ENCODE measurements at regions not wholly inside any gene's neighbourhood (a gene's known extent, or its start where the extent isn't known, plus 50 kb on each side); places are given as distances from the start of the nearest gene placed in this dataset.

DNA sequence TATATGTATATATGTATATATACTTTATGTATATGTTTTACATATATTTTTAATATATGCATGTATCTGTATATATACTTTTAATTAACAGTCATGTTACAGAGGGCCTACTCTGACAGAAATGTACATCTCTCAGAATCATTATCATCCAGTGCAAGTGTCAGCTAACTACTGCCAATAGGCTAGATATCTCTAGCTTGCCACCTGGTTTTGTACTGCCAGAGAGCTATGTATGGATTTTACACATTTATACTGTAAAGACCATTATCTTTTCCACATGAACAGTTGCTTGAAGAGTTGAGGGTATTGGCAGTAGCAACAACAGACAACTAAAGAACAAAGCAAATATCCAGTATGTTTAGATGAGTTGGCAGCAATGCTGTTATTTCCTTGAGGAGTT lies 99.7 kb upstream of the VGLL3 start:
- Histone ChIP-seq H3K27ac (no peak overlapping the region), H3K4me1 (replicated peaks) (no peaks in the 10 kb centered on the region), H3K9me3 (no peaks in the 10 kb centered on the region), H3K27me3 (replicated peaks; ENCODE audit: insufficient read depth) (no peaks in the 10 kb centered on the region), H3K36me3 (no peaks in the 10 kb centered on the region), H3K4me3 (no peak overlapping the region)
- intact Hi-C loops (cut with DNase I): no loop called here
- DNase-seq (ENCODE audit: low spot score): no peak
- TF ChIP-seq POLR2AphosphoS5 (IDR thresholded peaks at IDR 0.05) (no peak), POLR2A (IDR thresholded peaks at IDR 0.05) (no peak)
- TF ChIP-seq, protein P1, sequence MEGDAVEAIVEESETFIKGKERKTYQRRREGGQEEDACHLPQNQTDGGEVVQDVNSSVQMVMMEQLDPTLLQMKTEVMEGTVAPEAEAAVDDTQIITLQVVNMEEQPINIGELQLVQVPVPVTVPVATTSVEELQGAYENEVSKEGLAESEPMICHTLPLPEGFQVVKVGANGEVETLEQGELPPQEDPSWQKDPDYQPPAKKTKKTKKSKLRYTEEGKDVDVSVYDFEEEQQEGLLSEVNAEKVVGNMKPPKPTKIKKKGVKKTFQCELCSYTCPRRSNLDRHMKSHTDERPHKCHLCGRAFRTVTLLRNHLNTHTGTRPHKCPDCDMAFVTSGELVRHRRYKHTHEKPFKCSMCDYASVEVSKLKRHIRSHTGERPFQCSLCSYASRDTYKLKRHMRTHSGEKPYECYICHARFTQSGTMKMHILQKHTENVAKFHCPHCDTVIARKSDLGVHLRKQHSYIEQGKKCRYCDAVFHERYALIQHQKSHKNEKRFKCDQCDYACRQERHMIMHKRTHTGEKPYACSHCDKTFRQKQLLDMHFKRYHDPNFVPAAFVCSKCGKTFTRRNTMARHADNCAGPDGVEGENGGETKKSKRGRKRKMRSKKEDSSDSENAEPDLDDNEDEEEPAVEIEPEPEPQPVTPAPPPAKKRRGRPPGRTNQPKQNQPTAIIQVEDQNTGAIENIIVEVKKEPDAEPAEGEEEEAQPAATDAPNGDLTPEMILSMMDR (IDR thresholded peaks at IDR 0.05): no peak

DNA sequence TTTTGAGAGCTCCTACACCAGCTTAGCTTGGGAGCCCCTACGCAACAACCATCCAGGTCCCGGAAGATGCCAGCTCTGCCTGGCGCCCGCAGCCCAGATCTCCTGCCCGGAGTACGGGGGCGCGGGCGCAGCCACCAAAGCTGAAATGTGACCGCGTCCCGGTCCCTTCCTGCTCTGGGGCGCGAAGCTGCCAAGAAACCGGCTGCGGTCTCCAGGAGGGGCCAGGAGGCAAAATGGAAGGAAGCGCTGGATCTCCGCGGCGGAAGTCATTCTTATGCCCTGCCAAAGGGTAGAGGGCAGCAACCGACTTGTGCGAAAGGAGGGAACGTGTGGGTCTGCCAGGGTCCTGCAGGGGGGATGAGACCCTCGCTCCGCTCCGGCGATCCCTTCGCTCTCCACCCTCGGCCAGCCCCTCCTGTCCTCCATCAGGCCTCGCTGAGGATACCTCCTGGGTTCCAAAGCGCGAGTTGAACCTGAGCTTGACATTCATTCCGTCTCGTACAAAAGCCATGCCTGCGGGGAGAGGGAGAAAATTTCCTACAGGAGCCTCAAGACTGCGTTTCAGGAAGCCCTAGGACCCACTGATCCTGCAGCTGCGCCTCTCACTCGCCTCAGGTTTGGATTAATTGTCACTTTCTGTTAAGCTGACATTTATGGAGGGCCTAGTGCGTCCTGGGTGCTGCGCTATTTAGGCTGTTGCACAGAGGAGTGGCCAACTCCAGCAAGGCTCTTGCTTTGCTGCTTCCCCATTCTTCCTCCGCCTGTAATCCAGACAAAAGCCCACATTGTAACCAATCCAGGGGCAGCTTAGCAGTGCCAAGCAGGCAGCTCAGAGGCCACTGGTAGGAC lies 98.3 kb upstream of the VGLL3 start:
- peak; percentile 46 for DNase-seq (ENCODE audit: low spot score)
- Histone ChIP-seq H3K4me1 (replicated peaks) (no peaks in the 10 kb centered on the region), H3K9me3 (no peaks in the 10 kb centered on the region), H3K4me3 (peak overlapping the region; percentile 45 to 50), H3K27ac (peak overlapping the region; percentile 75 to 87), H3K36me3 (no peaks in the 10 kb centered on the region), H3K27me3 (replicated peaks; ENCODE audit: insufficient read depth) (no peaks in the 10 kb centered on the region)
- WGBS: 5% methylated on average over 41 of the region's 41 CpGs
- TF ChIP-seq, protein P1 (IDR thresholded peaks at IDR 0.05): no peak
- no peak for TF ChIP-seq POLR2A (IDR thresholded peaks at IDR 0.05)
- peak; percentile 32 for TF ChIP-seq POLR2AphosphoS5 (IDR thresholded peaks at IDR 0.05)
- intact Hi-C loops (cut with DNase I): no loop called here

DNA sequence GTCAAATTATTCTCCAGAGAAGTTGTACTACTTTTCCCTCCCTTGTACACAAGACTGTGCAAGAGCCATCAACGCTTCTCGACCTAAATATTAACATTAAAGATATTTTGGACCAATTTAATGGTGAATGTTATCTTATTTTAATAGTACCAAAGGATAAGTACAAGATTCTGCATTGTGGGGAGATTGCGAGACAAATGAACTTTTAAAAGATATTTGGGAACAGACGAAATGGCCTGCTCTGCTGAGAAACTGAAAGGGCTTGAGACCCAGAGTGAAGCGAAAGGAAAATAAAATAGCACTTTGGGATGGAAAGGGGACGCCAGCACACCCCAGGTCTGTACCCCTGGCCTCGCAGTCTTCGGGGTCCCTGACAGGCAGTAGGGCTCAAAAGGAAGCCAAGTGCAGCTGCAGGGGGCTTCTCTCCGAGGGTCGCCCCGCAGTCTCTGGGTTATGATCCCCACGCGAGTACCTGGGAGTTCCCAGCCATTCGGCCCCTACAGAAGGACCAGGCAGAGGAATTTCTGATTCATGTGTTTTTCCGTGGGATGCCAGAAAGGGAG lies 97.6 kb upstream of the VGLL3 start:
- no peaks in the 10 kb centered on the region for H3K36me3 ChIP-seq
- TF ChIP-seq, protein P1 (IDR thresholded peaks at IDR 0.05): no peak
- no peak for TF ChIP-seq POLR2A (IDR thresholded peaks at IDR 0.05)
- no peak for TF ChIP-seq POLR2AphosphoS5 (IDR thresholded peaks at IDR 0.05)
- no peaks in the 10 kb centered on the region for H3K27me3 ChIP-seq (replicated peaks; ENCODE audit: insufficient read depth)
- peak overlapping the region; percentile 45 to 50 for H3K4me3 ChIP-seq
- H3K9me3 ChIP-seq: no peaks in the 10 kb centered on the region
- no peaks in the 10 kb centered on the region for H3K4me1 ChIP-seq (replicated peaks)
- DNase-seq (ENCODE audit: low spot score): no peak
- intact Hi-C loops (cut with DNase I): no loop called here
- 52% methylated on average over 15 of the region's 15 CpGs for WGBS
- H3K27ac ChIP-seq: peak overlapping the region; percentile 75 to 87

DNA sequence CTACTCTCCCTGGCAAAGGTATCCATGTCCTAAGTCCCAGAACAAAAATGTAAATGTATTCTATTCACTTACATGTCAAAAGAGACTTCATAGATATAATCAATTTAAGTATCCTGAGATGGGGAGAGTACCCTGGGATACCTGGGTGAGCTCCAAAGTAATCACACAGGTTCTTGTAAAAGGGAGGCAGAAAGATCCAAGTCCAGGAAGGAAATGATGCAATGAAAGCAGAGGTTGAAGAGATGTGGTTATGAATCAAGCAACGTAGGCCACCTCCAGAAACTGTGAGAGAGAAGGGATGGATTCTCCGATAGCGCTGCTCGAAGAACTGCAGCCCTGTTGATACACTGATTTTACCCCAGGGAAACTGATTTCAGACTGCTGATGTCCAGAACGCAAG lies 93.9 kb upstream of the VGLL3 start:
- intact Hi-C loops (cut with DNase I): no loop called here
- H3K4me1 ChIP-seq (replicated peaks): no peaks in the 10 kb centered on the region

More for the DNA sequence above, 93.9 kb upstream of the VGLL3 start:
- no peaks in the 10 kb centered on the region for H3K9me3 ChIP-seq
- H3K27ac ChIP-seq: no peak overlapping the region
- no peaks in the 10 kb centered on the region for H3K27me3 ChIP-seq (replicated peaks; ENCODE audit: insufficient read depth)
- no peak for DNase-seq (ENCODE audit: low spot score)
- 84% methylated on average over 5 of the region's 5 CpGs for WGBS
- H3K36me3 ChIP-seq: no peaks in the 10 kb centered on the region
- H3K4me3 ChIP-seq: no peak overlapping the region
- TF ChIP-seq POLR2A (IDR thresholded peaks at IDR 0.05) (no peak), POLR2AphosphoS5 (IDR thresholded peaks at IDR 0.05) (no peak)
- TF ChIP-seq, protein P1 (IDR thresholded peaks at IDR 0.05): no peak

Data from prostate gland (tissue), 2 donors.